Kidney epithelial cell (primary cell): ENCODE measurements at regions not wholly inside any gene's neighbourhood (a gene's known extent, or its start where the extent isn't known, plus 50 kb on each side); places are given as distances from the start of the nearest gene placed in this dataset.

Experiments
- DNase-seq: peaks from one replicate; pipeline ENCODE4 v3.0.0-alpha.2; 2010; ENCODE audit warnings: low read depth
- H3K27me3 ChIP-seq: 2 replicates; pipeline ENCODE4 v1.6.0; 2011; ENCODE audit warnings: low read length; ENCODE audit not compliant: control insufficient read depth, insufficient read depth
- H3K36me3 ChIP-seq: 2 replicates; pipeline ENCODE4 v1.5.1; 2011; ENCODE audit warnings: low read length; ENCODE audit not compliant: control insufficient read depth, insufficient read depth
- H3K4me3 ChIP-seq: 2 replicates; pipeline ENCODE4 v1.5.1; 2011; ENCODE audit warnings: low read depth, mild to moderate bottlenecking, control low read depth, low read length
- CTCF ChIP-seq: IDR thresholded peaks from 2 replicates; pipeline ENCODE4 v1.5.1; 2011; ENCODE audit warnings: mild to moderate bottlenecking, moderate library complexity, low read length, control low read depth, inconsistent platforms; ENCODE audit not compliant: insufficient read depth, poor library complexity, severe bottlenecking

- no peak for TF ChIP-seq CTCF
- Histone ChIP-seq H3K36me3 (no peaks in the 10 kb centered on the region), H3K4me3 (no peak overlapping the region), H3K27me3 (no peaks in the 10 kb centered on the region)
- no peak for DNase-seq
Measured at GRCh38 chr4:54550395-54551171, 107.2 kb upstream of the KIT start.

DNA sequence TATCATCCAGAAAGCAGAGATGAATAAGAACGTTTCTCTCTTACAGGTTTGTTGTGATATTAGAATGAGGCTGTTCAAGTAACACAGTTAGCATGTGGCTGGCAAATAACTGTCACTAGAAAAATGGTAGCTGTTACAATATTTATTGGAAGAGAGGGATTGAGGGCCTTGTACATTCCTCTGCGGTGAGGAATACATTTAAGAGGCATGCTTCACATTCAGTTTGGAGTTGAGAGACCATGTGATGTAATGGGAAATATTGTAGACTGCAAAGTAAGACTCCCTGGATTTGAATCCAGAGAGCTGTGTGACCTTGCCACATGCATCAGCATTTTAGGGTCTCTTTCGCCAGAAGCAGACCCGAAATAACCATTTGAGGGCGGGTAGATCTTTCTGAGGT lies 104.8 kb upstream of the KIT start:
- no peaks in the 10 kb centered on the region for H3K36me3 ChIP-seq
- H3K4me3 ChIP-seq: no peak overlapping the region
- no peak for DNase-seq
- no peak for TF ChIP-seq CTCF
- no peaks in the 10 kb centered on the region for H3K27me3 ChIP-seq

DNA sequence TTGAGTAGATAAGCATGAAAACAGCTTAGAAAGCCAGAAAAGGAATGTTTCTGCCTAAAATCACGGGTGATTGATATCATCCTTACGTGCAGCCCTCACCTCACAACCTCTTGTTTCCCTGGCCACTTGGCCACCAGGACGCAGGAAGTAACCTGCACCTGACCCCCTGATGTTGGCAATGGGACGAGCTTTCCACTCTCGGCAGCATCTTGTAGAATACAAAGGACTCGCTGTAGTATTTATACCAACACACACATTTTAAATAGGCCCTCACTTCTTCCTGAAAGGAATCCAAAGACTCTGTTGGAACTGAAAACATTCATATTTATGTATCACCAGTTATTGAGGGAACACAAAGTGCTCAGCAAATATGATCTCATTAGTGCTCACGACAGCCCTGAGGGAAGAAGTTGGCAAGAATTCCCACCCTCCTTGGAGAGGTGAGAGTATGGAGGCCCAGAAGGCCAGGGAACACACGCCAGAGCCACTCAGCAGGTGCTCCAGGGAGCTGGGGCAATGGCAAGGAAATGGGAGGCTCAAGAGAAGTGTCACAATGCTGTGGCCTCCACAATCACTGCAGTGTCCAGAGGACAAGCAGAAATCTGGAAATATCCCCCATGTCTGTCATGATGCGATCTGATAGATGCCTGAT lies 103.3 kb upstream of the KIT start:
- no peak for DNase-seq
- no peak for TF ChIP-seq CTCF
- H3K36me3 ChIP-seq: no peaks in the 10 kb centered on the region
- H3K4me3 ChIP-seq: no peak overlapping the region
- H3K27me3 ChIP-seq: no peaks in the 10 kb centered on the region

DNA sequence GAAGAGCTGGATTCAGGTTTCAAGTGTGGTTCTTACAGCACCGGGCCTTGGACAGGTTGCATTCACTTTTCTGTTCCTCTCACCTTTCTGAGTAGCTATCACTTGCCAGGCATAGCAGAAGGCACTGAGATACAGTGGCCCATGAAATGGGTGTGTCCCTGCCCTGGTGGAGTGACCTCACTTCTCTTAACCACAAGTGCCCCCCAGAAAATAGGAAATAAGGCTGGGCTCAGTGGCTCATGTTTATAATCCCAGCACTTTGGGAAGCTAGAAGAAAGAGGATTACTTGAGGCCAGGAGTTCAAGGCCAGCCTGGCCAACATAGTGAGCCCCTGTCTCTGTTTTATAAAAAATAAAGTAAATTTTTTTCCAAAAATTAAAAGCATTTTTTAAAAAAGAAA lies 101.7 kb upstream of the KIT start:
- no peak for TF ChIP-seq CTCF
- no peaks in the 10 kb centered on the region for H3K36me3 ChIP-seq

DNA sequence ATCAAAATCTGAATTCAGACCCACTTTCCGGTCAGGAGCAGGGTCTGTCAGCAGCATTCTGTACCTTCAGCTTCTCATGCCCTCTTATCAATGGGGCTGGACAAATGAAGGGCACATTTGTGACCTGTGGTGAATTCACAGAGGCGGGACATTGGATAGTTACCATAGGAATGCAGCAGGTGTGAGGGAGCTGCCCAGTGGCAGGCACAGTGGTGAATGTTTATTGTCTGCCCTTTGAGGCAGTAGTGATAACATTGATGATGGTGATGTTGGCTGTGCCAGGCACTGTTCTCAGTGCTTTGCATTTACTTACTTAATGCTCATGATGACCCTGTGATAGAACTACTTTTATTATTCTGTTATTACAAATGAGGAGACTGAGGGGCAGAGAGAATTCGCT lies 101.2 kb upstream of the KIT start:
- no peaks in the 10 kb centered on the region for H3K36me3 ChIP-seq
- no peak overlapping the region for H3K4me3 ChIP-seq
- no peak for TF ChIP-seq CTCF
- H3K27me3 ChIP-seq: no peaks in the 10 kb centered on the region
- no peak for DNase-seq

More for the DNA sequence above, 101.7 kb upstream of the KIT start:
- Histone ChIP-seq H3K27me3 (no peaks in the 10 kb centered on the region), H3K4me3 (no peak overlapping the region)
- no peak for DNase-seq
